ENCODE measurements at regions not wholly inside any gene's neighbourhood (a gene's known extent, or its start where the extent isn't known, plus 50 kb on each side); places are given as distances from the start of the nearest gene placed in this dataset.
"Not testable (repeated sequence)": the region's sequence is repeated elsewhere in the genome, so short reads cannot be mapped to it uniquely, and the experiment has no call there.

DNA sequence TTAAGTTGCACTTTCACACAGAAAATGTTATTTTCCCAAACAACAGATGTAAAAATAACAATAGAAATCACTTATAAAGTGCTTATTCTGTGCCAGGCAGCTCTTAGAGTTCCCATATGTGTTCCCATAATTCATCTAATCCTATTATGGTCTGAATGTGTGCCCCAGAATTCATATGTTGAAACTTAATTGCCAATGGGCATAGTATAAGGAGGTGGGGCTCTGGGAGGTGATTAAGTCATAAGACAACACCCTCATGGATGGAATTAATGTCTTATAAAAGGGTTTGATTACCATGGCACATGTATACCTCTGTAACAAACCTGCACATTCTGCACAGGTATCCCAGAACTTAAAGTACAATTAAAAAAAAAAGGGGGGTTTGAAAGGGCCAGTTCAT, 92.7 kb downstream of the FZD1 start:
- H3K9me3 ChIP-seq (ENCODE audit: insufficient read depth, low read depth, low read length) = no peaks in the 10 kb centered on the region
- H3K4me3 ChIP-seq (ENCODE audit: low read length) = no peak overlapping the region
- peaks cover 32% of the 10 kb centered on the region; the same call in 1 of the 2 replicates for H3K4me1 ChIP-seq (ENCODE audit: insufficient read depth, low read length)
- H3K9ac ChIP-seq (ENCODE audit: low read depth, low read length) = no peak overlapping the region
- peaks cover 94% of the 10 kb centered on the region for H3K27me3 ChIP-seq (ENCODE audit: insufficient read depth, low read length)
- H3K36me3 ChIP-seq (ENCODE audit: insufficient read depth, low read length) = no peaks in the 10 kb centered on the region
- H3K27ac ChIP-seq (ENCODE audit: low read depth, low read length) = no peak overlapping the region

DNA sequence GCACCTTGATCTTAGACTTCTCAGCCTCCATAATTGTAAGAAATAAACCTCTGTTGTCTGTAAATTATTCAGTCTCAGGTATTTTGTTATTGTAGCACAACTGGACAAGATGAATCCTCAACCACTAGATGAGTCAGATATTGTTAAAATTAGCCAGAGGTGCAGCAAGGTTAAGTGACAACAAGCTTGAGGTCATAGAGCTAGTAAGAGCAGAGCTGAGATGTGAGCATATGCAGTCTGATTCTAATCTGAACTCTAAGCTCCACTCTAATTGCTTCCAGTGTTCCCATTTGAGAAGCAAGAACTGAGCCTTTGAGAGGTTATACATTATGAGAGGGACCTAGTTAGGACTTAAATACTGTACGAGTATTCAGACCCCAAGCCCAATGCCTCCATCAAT, 93.1 kb downstream of the FZD1 start:
- H3K27me3 ChIP-seq (ENCODE audit: insufficient read depth, low read length) = peaks cover 94% of the 10 kb centered on the region
- H3K9ac ChIP-seq (ENCODE audit: low read depth, low read length) = no peak overlapping the region
- peaks cover 28% of the 10 kb centered on the region; the same call in 1 of the 2 replicates for H3K4me1 ChIP-seq (ENCODE audit: insufficient read depth, low read length)
- H3K4me3 ChIP-seq (ENCODE audit: low read length) = no peak overlapping the region
- no peak overlapping the region for H3K27ac ChIP-seq (ENCODE audit: low read depth, low read length)
- H3K36me3 ChIP-seq (ENCODE audit: insufficient read depth, low read length) = no peaks in the 10 kb centered on the region
- 100% methylated on average over 1 of the region's 1 CpG for WGBS
- H3K9me3 ChIP-seq (ENCODE audit: insufficient read depth, low read depth, low read length) = no peaks in the 10 kb centered on the region

DNA sequence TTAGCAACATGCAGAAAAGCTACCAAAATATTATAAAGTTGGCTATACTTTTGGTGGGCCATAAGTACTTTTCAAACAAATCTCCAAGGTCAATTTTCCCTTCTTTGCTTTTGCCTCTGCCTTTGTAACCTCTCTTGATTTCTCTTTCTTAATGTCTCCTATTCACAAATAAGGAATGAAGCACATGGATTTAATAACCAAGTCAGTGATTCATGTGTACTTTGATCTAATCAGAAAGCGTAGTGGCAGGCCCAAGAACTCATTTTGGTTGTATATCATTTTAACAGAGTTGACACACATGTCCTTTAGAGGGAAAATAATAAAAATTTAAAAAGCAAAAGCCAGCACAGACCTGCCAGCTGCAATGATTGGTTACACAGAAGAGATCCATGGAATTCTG, 93.7 kb downstream of the FZD1 start:
- H3K4me1 ChIP-seq (ENCODE audit: insufficient read depth, low read length) = peaks cover 27% of the 10 kb centered on the region; the same call in 1 of the 2 replicates
- H3K4me3 ChIP-seq (ENCODE audit: low read length) = no peak overlapping the region
- 93% methylated on average over 1 of the region's 1 CpG for WGBS
- H3K9ac ChIP-seq (ENCODE audit: low read depth, low read length) = no peak overlapping the region
- H3K9me3 ChIP-seq (ENCODE audit: insufficient read depth, low read depth, low read length) = no peaks in the 10 kb centered on the region
- peaks cover 95% of the 10 kb centered on the region for H3K27me3 ChIP-seq (ENCODE audit: insufficient read depth, low read length)
- H3K36me3 ChIP-seq (ENCODE audit: insufficient read depth, low read length) = no peaks in the 10 kb centered on the region
- H3K27ac ChIP-seq (ENCODE audit: low read depth, low read length) = no peak overlapping the region

DNA sequence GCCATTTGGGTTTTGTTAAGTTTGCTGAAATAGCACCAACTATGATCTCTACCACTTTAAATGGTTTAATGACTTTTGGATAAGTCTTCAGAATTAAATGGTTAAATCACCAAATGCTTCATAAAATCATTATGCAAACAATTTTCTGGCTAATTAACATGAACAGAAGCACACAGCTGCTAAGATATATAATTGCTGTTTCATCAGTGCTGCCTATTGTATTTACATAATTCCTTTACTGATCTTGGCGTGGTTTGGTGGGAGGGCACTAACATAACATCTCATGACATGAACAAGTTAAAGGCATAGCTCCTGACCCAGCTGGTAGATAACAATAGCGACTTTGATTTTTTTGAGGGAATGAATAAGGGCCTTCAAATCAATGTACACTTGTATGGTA, 94.1 kb downstream of the FZD1 start:
- Histone ChIP-seq H3K36me3 (ENCODE audit: insufficient read depth, low read length) (no peaks in the 10 kb centered on the region), H3K27ac (ENCODE audit: low read depth, low read length) (no peak overlapping the region), H3K27me3 (ENCODE audit: insufficient read depth, low read length) (peaks cover 94% of the 10 kb centered on the region), H3K9ac (ENCODE audit: low read depth, low read length) (no peak overlapping the region), H3K4me3 (ENCODE audit: low read length) (no peak overlapping the region), H3K4me1 (ENCODE audit: insufficient read depth, low read length) (peaks cover 26% of the 10 kb centered on the region; the same call in 1 of the 2 replicates), H3K9me3 (ENCODE audit: insufficient read depth, low read depth, low read length) (no peaks in the 10 kb centered on the region)
- WGBS = 97% methylated on average over 2 of the region's 2 CpGs

DNA sequence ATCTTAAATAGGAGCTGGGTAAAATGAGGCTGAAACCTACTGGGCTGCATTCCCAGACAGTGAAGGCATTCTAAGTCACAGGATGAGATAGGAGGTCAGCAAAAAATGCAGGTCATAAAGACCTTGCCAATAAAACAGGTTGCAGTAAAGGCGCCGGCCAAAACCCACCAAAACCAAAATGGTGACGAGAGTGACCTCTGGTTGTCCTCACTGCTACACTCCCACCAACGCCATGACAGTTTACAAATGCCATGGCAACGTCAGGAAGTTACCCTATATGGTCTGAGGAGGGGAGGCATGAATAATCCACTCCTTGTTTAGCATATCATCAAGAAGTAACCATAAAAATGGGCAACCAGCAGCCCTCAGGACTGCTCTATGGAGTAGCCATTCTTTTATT, 100.9 kb downstream of the FZD1 start:
- H3K9me3 ChIP-seq (ENCODE audit: insufficient read depth, low read depth, low read length); H3K4me3 ChIP-seq (ENCODE audit: low read length); H3K36me3 ChIP-seq (ENCODE audit: insufficient read depth, low read length); H3K27ac ChIP-seq (ENCODE audit: low read depth, low read length); H3K9ac ChIP-seq (ENCODE audit: low read depth, low read length): not testable (repeated sequence)
- Histone ChIP-seq H3K27me3 (ENCODE audit: insufficient read depth, low read length) (peaks cover 51% of the 10 kb centered on the region), H3K4me1 (ENCODE audit: insufficient read depth, low read length) (peaks cover 25% of the 10 kb centered on the region)
- 94% methylated on average over 4 of the region's 5 CpGs for WGBS

DNA sequence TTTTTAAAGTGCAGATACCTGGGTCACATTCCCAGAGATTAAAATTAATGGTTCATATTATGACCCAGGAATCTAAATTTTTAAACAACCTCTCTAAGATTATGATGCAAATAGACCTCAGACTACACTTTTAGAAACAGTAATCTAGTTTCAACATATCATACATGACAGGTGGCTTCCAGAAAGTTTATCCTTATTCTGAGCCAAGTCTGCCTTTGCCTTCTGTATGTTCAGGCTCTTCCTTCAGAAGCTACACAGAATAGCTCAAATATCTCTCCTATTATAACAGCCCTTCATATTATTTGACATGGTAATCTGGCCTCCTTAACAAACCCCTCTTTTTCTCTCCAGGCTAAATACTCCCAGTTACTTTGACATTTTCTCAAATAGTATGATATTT, 101.9 kb downstream of the FZD1 start:
- Histone ChIP-seq H3K36me3 (ENCODE audit: insufficient read depth, low read length) (no peaks in the 10 kb centered on the region), H3K9ac (ENCODE audit: low read depth, low read length) (no peak overlapping the region), H3K27me3 (ENCODE audit: insufficient read depth, low read length) (peaks cover 42% of the 10 kb centered on the region), H3K4me1 (ENCODE audit: insufficient read depth, low read length) (peaks cover 23% of the 10 kb centered on the region), H3K9me3 (ENCODE audit: insufficient read depth, low read depth, low read length) (no peaks in the 10 kb centered on the region), H3K4me3 (ENCODE audit: low read length) (no peak overlapping the region), H3K27ac (ENCODE audit: low read depth, low read length) (no peak overlapping the region)

DNA sequence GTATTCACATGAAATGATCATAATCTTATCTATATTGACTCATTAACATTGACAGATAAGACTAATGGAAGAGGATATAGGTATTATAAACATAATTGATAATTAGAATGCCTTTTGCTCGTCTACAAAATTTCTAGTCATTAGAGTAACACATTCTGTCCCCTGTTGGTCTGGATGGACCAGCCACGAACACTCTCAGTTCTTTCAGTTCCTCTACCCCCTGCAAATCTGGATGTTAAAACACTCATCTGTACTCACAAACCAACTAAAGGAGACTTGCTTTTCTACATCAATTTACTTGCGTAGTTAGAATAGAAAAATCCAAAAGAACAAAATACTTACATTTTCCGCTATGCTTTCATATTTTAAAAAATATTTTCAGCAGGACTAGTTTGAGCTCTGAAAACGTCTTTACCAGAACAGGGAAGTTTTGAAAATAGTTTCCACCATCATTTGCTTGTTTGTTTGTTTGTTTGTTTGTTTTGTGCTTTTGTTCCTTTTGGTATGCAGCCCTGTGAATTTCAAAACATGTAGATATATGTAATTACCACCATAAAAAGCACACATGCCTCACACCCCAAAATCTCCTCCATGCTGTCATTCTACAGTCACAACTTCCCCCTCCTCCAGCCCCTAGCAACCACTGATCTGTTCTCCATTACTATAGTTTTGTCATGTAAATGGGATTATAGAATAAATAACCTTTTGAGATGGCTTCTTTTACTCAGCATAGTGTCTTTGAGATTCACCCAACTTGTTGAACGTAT, 103.8 kb downstream of the FZD1 start:
- Histone ChIP-seq H3K9ac (ENCODE audit: low read depth, low read length) (no peak overlapping the region), H3K9me3 (ENCODE audit: insufficient read depth, low read depth, low read length) (no peaks in the 10 kb centered on the region), H3K4me3 (ENCODE audit: low read length) (no peak overlapping the region), H3K36me3 (ENCODE audit: insufficient read depth, low read length) (no peaks in the 10 kb centered on the region), H3K27me3 (ENCODE audit: insufficient read depth, low read length) (peaks cover 27% of the 10 kb centered on the region), H3K4me1 (ENCODE audit: insufficient read depth, low read length) (peaks cover 22% of the 10 kb centered on the region), H3K27ac (ENCODE audit: low read depth, low read length) (peak overlapping the region; percentile 21; the same call in 1 of the 2 replicates)
- WGBS = 60% methylated on average over 5 of the region's 6 CpGs

DNA sequence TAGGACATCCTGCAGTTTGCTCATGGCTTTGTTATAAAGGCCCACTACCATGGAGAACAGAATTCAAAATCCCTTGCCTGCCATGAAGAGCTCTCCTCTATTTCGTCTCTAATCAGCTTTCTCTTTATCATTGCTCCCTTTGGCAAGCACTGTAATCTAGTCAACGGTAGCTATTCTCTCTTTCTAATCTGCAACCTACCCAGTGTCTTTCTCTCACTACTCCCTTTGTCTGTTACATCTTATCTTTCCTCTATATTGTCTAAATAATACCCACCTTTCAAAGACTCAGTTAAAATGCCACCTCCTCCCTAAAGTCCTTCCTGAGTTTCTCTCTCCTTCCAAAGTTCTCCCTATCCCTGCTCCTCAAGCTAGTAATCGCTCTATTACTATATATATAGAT, 108.1 kb downstream of the FZD1 start:
- WGBS = 85% methylated on average over 3 of the region's 3 CpGs

DNA sequence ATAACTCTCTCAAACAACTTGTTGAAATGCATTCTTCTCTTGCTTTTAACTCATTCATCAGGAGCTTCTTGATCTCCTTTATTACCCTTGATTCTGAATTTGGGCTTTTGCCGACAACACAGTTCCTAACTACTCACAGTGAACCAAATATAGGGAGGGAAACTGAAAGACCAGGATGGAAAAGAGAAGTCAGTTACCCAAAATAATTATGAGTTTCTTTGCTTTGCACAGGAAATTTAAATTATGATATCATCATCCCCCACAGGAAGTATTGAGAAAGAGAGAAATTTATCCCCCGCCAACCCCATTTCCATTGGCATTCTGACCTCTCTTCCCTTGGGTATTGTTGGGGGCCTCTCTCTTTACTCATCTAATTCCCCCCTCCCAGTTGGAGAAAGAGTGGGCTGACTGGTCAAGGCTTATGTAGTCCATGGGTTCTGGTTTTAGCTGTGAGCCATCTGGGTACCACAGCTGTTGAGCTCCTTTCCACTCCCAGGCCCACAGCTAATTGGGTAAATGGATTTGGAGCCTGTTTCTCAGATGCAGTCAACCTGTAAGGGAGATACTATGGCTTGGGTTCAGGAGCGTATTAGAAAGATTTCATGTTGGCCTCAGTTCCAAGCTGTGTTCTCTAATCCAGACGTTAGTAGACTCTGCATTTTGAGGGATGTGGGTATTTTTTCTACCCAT, 109.0 kb downstream of the FZD1 start:
- Histone ChIP-seq H3K9ac (ENCODE audit: low read depth, low read length) (no peak overlapping the region), H3K36me3 (ENCODE audit: insufficient read depth, low read length) (no peaks in the 10 kb centered on the region), H3K4me3 (ENCODE audit: low read length) (no peak overlapping the region), H3K27me3 (ENCODE audit: insufficient read depth, low read length) (peaks cover 5% of the 10 kb centered on the region; the same call in 1 of the 2 replicates), H3K9me3 (ENCODE audit: insufficient read depth, low read depth, low read length) (no peaks in the 10 kb centered on the region), H3K27ac (ENCODE audit: low read depth, low read length) (no peak overlapping the region), H3K4me1 (ENCODE audit: insufficient read depth, low read length) (peaks cover 15% of the 10 kb centered on the region)
- WGBS = 93% methylated on average over 1 of the region's 4 CpGs

More for the DNA sequence above, 108.1 kb downstream of the FZD1 start:
- peaks cover 24% of the 10 kb centered on the region for H3K4me1 ChIP-seq (ENCODE audit: insufficient read depth, low read length)
- H3K36me3 ChIP-seq (ENCODE audit: insufficient read depth, low read length) = no peaks in the 10 kb centered on the region
- no peak overlapping the region for H3K27ac ChIP-seq (ENCODE audit: low read depth, low read length)
- H3K27me3 ChIP-seq (ENCODE audit: insufficient read depth, low read length) = peaks cover 7% of the 10 kb centered on the region
- H3K9ac ChIP-seq (ENCODE audit: low read depth, low read length) = no peak overlapping the region
- no peak overlapping the region for H3K4me3 ChIP-seq (ENCODE audit: low read length)
- no peaks in the 10 kb centered on the region for H3K9me3 ChIP-seq (ENCODE audit: insufficient read depth, low read depth, low read length)

DNA sequence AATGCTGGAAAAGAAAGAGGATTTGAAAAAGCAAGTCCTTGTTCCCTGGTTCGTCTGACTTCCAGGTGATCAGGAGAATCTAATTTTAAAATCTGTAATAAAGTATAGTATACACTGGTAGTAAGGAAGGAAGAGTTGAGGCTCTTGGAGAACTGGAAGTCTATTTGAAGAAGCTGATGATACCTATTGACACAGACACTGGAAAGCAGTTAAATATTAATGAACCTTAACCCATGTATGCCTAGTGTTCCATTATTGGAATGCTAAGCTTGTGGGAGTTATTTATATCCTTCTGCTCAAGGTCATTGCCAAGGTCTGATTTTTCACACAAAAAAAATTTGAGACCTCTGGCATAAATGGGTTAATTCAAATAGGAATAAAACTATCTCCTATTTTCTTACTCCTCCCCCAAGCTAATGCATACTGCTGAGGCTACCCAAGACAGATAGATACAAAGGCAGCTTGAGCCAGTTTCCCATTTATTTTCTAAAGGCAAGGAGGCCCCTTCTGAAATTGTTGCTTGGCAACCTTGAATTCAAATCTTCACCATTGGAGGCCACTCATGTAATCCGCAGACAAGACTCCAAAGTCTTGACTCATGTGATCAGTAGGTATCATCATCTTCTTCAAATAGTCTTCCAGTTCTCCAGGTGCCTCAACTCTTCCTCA, 110.2 kb downstream of the FZD1 start:
- Histone ChIP-seq H3K4me1 (ENCODE audit: insufficient read depth, low read length) (peaks cover 8% of the 10 kb centered on the region; the same call in 1 of the 2 replicates), H3K27ac (ENCODE audit: low read depth, low read length) (no peak overlapping the region), H3K9ac (ENCODE audit: low read depth, low read length) (no peak overlapping the region), H3K27me3 (ENCODE audit: insufficient read depth, low read length) (peaks cover 5% of the 10 kb centered on the region; the same call in 1 of the 2 replicates), H3K36me3 (ENCODE audit: insufficient read depth, low read length) (no peaks in the 10 kb centered on the region), H3K4me3 (ENCODE audit: low read length) (no peak overlapping the region), H3K9me3 (ENCODE audit: insufficient read depth, low read depth, low read length) (no peaks in the 10 kb centered on the region)
- WGBS = 89% methylated on average over 2 of the region's 2 CpGs

DNA sequence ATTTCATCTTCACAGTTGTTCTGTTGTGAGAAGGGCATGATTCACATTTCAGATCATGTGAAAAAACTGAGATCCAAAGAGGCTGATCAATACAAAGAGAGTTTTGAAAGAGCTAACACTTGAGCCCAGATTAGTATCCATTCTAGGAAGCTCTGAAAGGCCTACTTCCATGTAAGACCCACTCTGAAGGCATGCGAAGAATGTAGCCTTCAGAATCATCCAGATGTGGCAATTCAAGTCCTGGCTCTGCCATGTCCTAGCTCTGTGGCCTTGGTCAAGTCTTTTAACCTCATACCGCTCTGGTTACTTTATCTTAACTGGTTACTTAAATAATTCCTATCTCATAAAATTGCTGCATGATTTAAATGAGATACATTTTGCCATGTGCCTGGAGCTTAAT, 111.1 kb downstream of the FZD1 start:
- Histone ChIP-seq H3K9me3 (ENCODE audit: insufficient read depth, low read depth, low read length) (no peaks in the 10 kb centered on the region), H3K4me1 (ENCODE audit: insufficient read depth, low read length) (peaks cover 2% of the 10 kb centered on the region; the same call in 1 of the 2 replicates), H3K36me3 (ENCODE audit: insufficient read depth, low read length) (no peaks in the 10 kb centered on the region), H3K27me3 (ENCODE audit: insufficient read depth, low read length) (no peaks in the 10 kb centered on the region), H3K4me3 (ENCODE audit: low read length) (no peak overlapping the region), H3K9ac (ENCODE audit: low read depth, low read length) (no peak overlapping the region), H3K27ac (ENCODE audit: low read depth, low read length) (no peak overlapping the region)
- 89% methylated on average over 2 of the region's 2 CpGs for WGBS

Data from HUES64 (cell line).